Mesenchymal stem cell (in vitro differentiated cells and primary cell): ENCODE measurements at regions not wholly inside any gene's neighbourhood (a gene's known extent, or its start where the extent isn't known, plus 50 kb on each side); places are given as distances from the start of the nearest gene placed in this dataset.
"Not testable (repeated sequence)": the region's sequence is repeated elsewhere in the genome, so short reads cannot be mapped to it uniquely, and the experiment has no call there.

Experiments used
- DNase-seq: peaks from one replicate; pipeline ENCODE4 v3.0.0-alpha.2; 2013
- H2AFZ ChIP-seq: one replicate; pipeline ENCODE4 v1.6.1; 2013; ENCODE audit warnings: low read depth, mild to moderate bottlenecking, control low read depth, inconsistent platforms, low read length, moderate library complexity
- H2AK5ac ChIP-seq: 2 replicates; pipeline ENCODE4 v1.6.1; 2013; ENCODE audit warnings: low read length, moderate library complexity, mild to moderate bottlenecking, inconsistent platforms; ENCODE audit not compliant: severe bottlenecking
- H2BK120ac ChIP-seq: one replicate; pipeline ENCODE4 v1.6.1; 2013; ENCODE audit warnings: low read depth, mild to moderate bottlenecking, inconsistent platforms, low read length, moderate library complexity
- H2BK12ac ChIP-seq, 2 experiments: one replicate each; pipeline ENCODE4 v1.6.1; 2013; ENCODE audit warnings: inconsistent platforms in 2 of 2, low read length in 2 of 2, mild to moderate bottlenecking in 2 of 2, moderate library complexity in 2 of 2, control low read depth in 1 of 2
- H2BK15ac ChIP-seq: one replicate; pipeline ENCODE4 v1.6.1; 2013; ENCODE audit warnings: mild to moderate bottlenecking, low read depth, inconsistent platforms; ENCODE audit not compliant: poor library complexity, severe bottlenecking
- H2BK5ac ChIP-seq: 2 replicates; pipeline ENCODE4 v1.6.1; 2013; ENCODE audit warnings: low read depth, mild to moderate bottlenecking, low read length, control low read depth, inconsistent platforms; ENCODE audit not compliant: poor library complexity, severe bottlenecking
- H3K14ac ChIP-seq, 2 experiments: one replicate each; pipeline ENCODE4 v1.6.1; 2013; ENCODE audit warnings: inconsistent platforms in 2 of 2, low read length in 2 of 2, control low read depth in 1 of 2, mild to moderate bottlenecking in 1 of 2, moderate library complexity in 1 of 2
- H3K18ac ChIP-seq, 2 experiments: one replicate each; pipeline ENCODE4 v1.6.1; 2013; ENCODE audit warnings: inconsistent platforms in 2 of 2, low read length in 2 of 2, control low read depth in 1 of 2, low read depth in 1 of 2, mild to moderate bottlenecking in 1 of 2
- H3K23ac ChIP-seq, 2 experiments: one replicate each; pipeline ENCODE4 v1.6.1; 2013; ENCODE audit warnings: inconsistent platforms in 2 of 2, low read length in 2 of 2, mild to moderate bottlenecking in 2 of 2, moderate library complexity in 2 of 2, control low read depth in 1 of 2
- H3K27ac ChIP-seq: 2 replicates; pipeline ENCODE4 v1.5.1; 2013; ENCODE audit warnings: mild to moderate bottlenecking, moderate library complexity, low read length, control low read depth, inconsistent platforms; ENCODE audit not compliant: poor library complexity, severe bottlenecking
- H3K27me3 ChIP-seq, 2 experiments: 2 replicates each; pipeline versions ENCODE4 v1.6.1 to v1.7.0; 2013; ENCODE audit warnings: low read length in 2 of 2, mild to moderate bottlenecking in 2 of 2, moderate library complexity in 2 of 2, control low read depth in 1 of 2, inconsistent platforms in 1 of 2; ENCODE audit not compliant: control insufficient read depth in 1 of 2, insufficient read depth in 1 of 2
- H3K36me3 ChIP-seq, 2 experiments: 2 replicates each; pipeline versions ENCODE4 v1.6.1 to v1.7.0; 2013; ENCODE audit warnings: low read length in 2 of 2, control low read depth in 1 of 2, inconsistent platforms in 1 of 2, low read depth in 1 of 2, mild to moderate bottlenecking in 1 of 2; ENCODE audit not compliant: insufficient read depth in 2 of 2, control insufficient read depth in 1 of 2
- H3K4ac ChIP-seq, 2 experiments: one replicate each; pipeline ENCODE4 v1.6.1; 2013; ENCODE audit warnings: inconsistent platforms in 2 of 2, low read length in 2 of 2, mild to moderate bottlenecking in 2 of 2, moderate library complexity in 2 of 2, control low read depth in 1 of 2, low read depth in 1 of 2
- H3K4me1 ChIP-seq: 2 replicates; pipeline ENCODE4 v1.6.1; 2013; ENCODE audit warnings: low read depth, low read length, control low read depth; ENCODE audit not compliant: control insufficient read depth, insufficient read depth
- H3K4me2 ChIP-seq: 2 replicates; pipeline ENCODE4 v1.6.1; 2013; ENCODE audit warnings: low read length, mild to moderate bottlenecking, inconsistent platforms; ENCODE audit not compliant: poor library complexity, severe bottlenecking
- H3K4me3 ChIP-seq, 2 experiments: 2 replicates each; pipeline versions ENCODE4 v1.5.1 to v1.7.0; 2013; ENCODE audit warnings: low read length in 2 of 2, mild to moderate bottlenecking in 2 of 2, control low read depth in 1 of 2, low read depth in 1 of 2; ENCODE audit not compliant: insufficient read depth in 1 of 2
- H3K79me1 ChIP-seq: replicated peaks from 2 replicates; pipeline ENCODE4 v1.6.1; 2013; ENCODE audit warnings: mild to moderate bottlenecking, control low read depth, low read length, inconsistent platforms; ENCODE audit not compliant: poor library complexity, severe bottlenecking
- H3K9ac ChIP-seq: 2 replicates; pipeline ENCODE4 v1.7.0; 2013; ENCODE audit warnings: mild to moderate bottlenecking, low read length, moderate library complexity
- H3K9me3 ChIP-seq: 2 replicates; pipeline ENCODE4 v1.7.0; 2013; ENCODE audit warnings: mild to moderate bottlenecking, low read length; ENCODE audit not compliant: control insufficient read depth
- H4K8ac ChIP-seq: one replicate; pipeline ENCODE4 v1.6.1; 2013; ENCODE audit warnings: inconsistent platforms, mild to moderate bottlenecking, low read length, moderate library complexity
- H4K91ac ChIP-seq: one replicate; pipeline ENCODE4 v1.6.1; 2013; ENCODE audit warnings: mild to moderate bottlenecking, low read length, inconsistent platforms
- WGBS: methylation state at CpG from one replicate; pipeline ENCODE4 v1.1.7; 2013; ENCODE audit warnings: mixed read lengths; 5-methylcytosine and 5-hydroxymethylcytosine counted together

DNA sequence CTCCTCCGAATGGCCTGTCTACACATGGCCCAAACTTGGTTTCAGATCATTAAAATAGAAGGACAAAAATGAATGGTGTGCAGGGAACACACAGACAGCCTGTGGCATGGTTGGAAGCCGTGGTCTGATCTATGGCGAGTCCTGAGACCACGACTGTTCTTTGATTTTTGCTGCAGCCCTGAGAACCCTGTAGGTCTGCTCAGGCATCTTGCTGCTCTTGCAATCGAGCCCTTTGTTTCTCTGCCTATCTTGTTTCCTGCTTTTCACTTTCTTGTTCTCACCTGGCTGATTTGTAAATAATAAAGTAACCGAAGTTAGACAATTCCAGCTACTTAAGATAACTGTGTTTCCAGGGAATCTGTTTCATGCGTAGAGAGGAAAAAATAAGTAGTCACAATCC, 54.1 kb upstream of the NBPF9 start:
- WGBS: no CpG with 5 or more reads among the region's 7 CpGs

DNA sequence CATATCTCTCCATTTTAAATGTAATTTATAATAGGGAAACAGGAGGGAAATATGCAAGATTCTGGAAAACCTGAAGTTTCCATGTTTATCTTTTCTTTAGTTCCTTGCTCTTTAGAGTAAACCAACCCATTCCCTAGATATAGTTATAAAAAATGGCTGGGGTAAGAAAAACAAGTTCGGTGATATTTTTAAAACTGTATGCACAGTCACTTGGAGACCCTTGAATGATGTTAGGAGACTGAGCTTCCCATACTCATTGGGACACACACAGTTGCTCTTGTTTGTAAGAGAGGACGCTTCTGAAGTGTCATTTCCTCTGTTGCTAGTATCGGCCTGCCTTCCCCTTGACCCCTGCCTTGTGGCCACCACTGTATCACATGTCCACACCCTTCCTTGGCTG, 55.0 kb upstream of the NBPF9 start:
- not testable (repeated sequence) for H3K27ac ChIP-seq, H3K14ac ChIP-seq, H2AFZ ChIP-seq, H4K91ac ChIP-seq, H2BK5ac ChIP-seq, H3K18ac ChIP-seq, H2AK5ac ChIP-seq, DNase-seq, H3K4me2 ChIP-seq, H2BK120ac ChIP-seq, H3K4ac ChIP-seq, H3K9me3 ChIP-seq, H3K23ac ChIP-seq, H3K4me1 ChIP-seq, H3K27me3 ChIP-seq, H2BK12ac ChIP-seq, H3K9ac ChIP-seq, H2BK15ac ChIP-seq, H3K36me3 ChIP-seq, H4K8ac ChIP-seq, H3K79me1 ChIP-seq, H3K4me3 ChIP-seq
- WGBS: no CpG with 5 or more reads among the region's 3 CpGs

More for the DNA sequence above, 54.1 kb upstream of the NBPF9 start:
- not testable (repeated sequence) for H3K9ac ChIP-seq, H3K9me3 ChIP-seq, H2AFZ ChIP-seq, H3K14ac ChIP-seq, H3K18ac ChIP-seq, H3K79me1 ChIP-seq, H3K27me3 ChIP-seq, H3K36me3 ChIP-seq, H2AK5ac ChIP-seq, H3K4me1 ChIP-seq, H3K27ac ChIP-seq, H4K8ac ChIP-seq, H2BK12ac ChIP-seq, H2BK5ac ChIP-seq, H2BK120ac ChIP-seq, H3K4me2 ChIP-seq, DNase-seq, H3K4ac ChIP-seq, H4K91ac ChIP-seq, H2BK15ac ChIP-seq, H3K23ac ChIP-seq, H3K4me3 ChIP-seq

DNA sequence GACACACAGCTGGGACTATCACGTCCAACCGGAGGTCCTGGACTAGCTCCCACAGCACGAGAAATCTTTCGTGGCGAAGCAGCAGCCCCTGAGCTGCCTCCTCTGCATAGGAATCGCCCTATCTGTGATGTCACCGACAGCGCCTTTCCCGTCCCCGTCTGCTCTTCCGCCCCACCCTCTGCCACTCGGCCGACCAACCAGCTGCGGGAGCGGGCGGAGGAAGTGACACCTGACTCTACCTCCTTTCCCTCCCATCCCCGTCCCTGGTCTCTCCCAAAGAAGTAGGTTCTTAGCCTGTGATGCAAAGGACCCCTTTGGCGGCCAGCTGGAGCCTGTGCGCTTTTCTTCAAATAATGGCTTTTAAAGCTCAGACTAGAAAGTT, 59.7 kb upstream of the NBPF9 start:
- no CpG with 5 or more reads among the region's 19 CpGs for WGBS
- not testable (repeated sequence) for H3K14ac ChIP-seq, H3K36me3 ChIP-seq, H3K27ac ChIP-seq, H2BK120ac ChIP-seq, H2AK5ac ChIP-seq, H3K27me3 ChIP-seq, H4K8ac ChIP-seq, H4K91ac ChIP-seq, H3K23ac ChIP-seq, H2BK12ac ChIP-seq, DNase-seq, H2BK15ac ChIP-seq, H3K79me1 ChIP-seq, H2AFZ ChIP-seq, H3K18ac ChIP-seq, H3K4me3 ChIP-seq, H3K9ac ChIP-seq, H3K9me3 ChIP-seq, H3K4me1 ChIP-seq, H2BK5ac ChIP-seq, H3K4ac ChIP-seq, H3K4me2 ChIP-seq

DNA sequence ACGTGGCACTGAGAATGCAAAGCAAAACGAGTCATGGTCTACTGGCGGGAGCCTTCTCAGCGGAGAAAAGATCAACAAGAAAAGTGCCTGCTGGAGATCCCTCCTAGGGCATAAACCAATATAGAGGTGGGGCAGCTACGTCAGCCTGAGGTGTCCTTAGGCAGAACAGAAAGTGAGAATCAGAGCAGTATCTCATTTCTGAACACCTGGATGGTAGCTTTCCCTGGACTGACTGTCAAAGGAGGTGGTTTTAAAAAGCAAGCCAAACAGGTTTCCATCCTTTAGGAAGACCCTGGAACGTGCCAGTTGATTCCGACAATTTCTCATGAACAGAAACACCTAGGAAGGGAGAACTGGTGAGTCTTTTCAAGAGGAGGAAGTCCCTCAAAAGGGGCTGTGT, 71.4 kb upstream of the NBPF9 start:
- H3K4me2 ChIP-seq, H2AK5ac ChIP-seq, H4K91ac ChIP-seq, H3K4me3 ChIP-seq, H3K23ac ChIP-seq, H2BK5ac ChIP-seq, H3K27ac ChIP-seq, DNase-seq, H2AFZ ChIP-seq, H3K4me1 ChIP-seq, H2BK120ac ChIP-seq, H4K8ac ChIP-seq, H3K79me1 ChIP-seq, H3K18ac ChIP-seq, H2BK12ac ChIP-seq, H3K27me3 ChIP-seq, H3K4ac ChIP-seq, H3K36me3 ChIP-seq, H3K9ac ChIP-seq, H2BK15ac ChIP-seq, H3K14ac ChIP-seq, H3K9me3 ChIP-seq: not testable (repeated sequence)
- no CpG with 5 or more reads among the region's 7 CpGs for WGBS
